GM10266 (cell line): ENCODE measurements at regions not wholly inside any gene's neighbourhood (a gene's known extent, or its start where the extent isn't known, plus 50 kb on each side); places are given as distances from the start of the nearest gene placed in this dataset.

ENCODE experiments used
- DNase-seq: peaks from one replicate; pipeline ENCODE4 v3.0.0; 2012; ENCODE audit errors: extremely low spot score
- CTCF ChIP-seq: IDR thresholded peaks from 2 replicates; pipeline ENCODE4 v1.5.1; 2012; ENCODE audit warnings: mild to moderate bottlenecking, low read depth; ENCODE audit not compliant: control insufficient read depth, insufficient read depth; ENCODE audit errors: missing control alignments

DNA sequence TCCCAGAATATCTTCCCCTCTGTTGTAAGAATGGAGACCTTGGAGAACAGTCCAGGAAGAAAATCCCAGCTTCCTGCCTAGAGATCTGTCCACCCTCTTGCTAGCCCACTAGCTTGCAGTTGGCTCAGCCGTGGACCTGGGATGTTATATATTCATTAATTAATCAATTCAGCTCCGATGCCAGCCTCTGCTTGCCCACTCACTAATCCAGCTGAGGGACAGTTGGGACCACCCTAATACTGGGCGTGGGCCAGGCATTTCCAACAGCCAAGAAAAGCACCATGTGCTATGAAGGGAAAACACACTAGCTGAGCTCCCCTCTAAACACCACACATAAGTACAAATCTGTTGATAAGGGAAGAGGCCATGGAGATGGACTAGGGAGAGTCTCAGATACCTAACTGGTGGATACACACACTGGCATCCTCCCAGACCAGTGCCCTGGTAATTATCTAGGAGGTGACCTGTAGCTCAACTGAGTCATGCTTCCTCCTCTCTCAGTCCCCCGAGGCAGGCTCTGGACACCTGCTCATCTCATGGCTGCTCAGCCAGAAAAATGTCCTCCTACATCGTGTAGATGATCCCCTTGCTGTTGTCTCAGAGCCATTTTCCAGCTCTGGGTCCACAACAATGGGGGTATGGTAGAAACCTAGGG is 78.9 kb downstream of the ANKRD60 start:
- TF ChIP-seq CTCF: no peak
- DNase-seq: no peak

- no peak for DNase-seq
- no peak for TF ChIP-seq CTCF
Measured at GRCh38 chr20:58148891-58149290, 79.6 kb downstream of the ANKRD60 start.

DNA sequence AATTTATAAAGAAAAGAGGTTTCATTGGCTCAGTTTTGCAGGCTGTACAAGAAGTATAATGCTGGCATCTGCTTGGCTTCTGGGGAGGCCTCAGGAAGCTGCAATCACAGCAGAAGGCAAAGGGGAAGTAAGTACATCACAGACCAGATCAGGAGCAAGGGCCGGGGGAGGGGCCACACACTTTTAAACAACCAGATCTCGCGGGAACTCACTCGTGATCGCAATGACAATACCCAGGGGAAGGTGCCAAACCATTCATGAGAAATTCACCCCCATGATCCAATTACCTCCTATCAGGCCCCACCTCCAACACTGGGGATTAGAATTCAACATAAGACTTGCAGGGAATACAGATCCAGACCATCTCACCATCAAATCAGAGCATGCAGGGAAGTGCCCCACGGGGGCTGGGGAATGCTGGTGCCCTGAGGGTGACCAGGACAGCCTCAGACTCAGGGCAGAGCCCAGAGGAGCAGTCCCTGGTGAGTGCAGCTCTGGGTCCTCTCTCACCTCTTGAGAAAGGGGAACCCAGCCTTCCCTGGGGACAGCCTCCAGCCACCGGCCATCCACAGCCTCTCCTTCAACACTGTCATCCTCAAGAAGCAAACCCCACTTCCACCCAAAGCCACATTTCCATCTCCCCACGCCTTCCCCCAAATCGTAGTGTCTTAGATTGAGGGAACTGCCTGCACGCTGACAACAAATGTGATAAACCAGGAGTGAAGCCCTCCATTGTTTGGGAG is 80.7 kb downstream of the ANKRD60 start:
- no peak for TF ChIP-seq CTCF
- DNase-seq: no peak

- no peak for DNase-seq
- no peak for TF ChIP-seq CTCF
Measured at GRCh38 chr20:58146746-58147140, 81.7 kb downstream of the ANKRD60 start.

- no peak for TF ChIP-seq CTCF
- no peak for DNase-seq
Measured at GRCh38 chr20:58146081-58146745, 82.2 kb downstream of the ANKRD60 start.

GRCh38 chr20:58145506-58146080 is 82.9 kb downstream of the ANKRD60 start:
- DNase-seq: no peak
- TF ChIP-seq CTCF: no peak
